GM18907 (cell line): ENCODE measurements at regions not wholly inside any gene's neighbourhood (a gene's known extent, or its start where the extent isn't known, plus 50 kb on each side); places are given as distances from the start of the nearest gene placed in this dataset.
"Not testable (repeated sequence)": the region's sequence is repeated elsewhere in the genome, so short reads cannot be mapped to it uniquely, and the experiment has no call there.

ENCODE experiments used
- ATAC-seq: cut with Tn5 transposase; IDR thresholded peaks from one replicate; pipeline ENCODE4 v1.9.1; 2021; ENCODE audit warnings: mild to moderate bottlenecking, moderate library complexity; ENCODE audit not compliant: unreplicated experiment

- ATAC-seq = no peak
Measured at GRCh38 chr4:151459375-151459774, 50.4 kb downstream of the FHIP1A start.

- no peak for ATAC-seq
Measured at GRCh38 chr4:151460434-151460833, 51.5 kb downstream of the FHIP1A start.

GRCh38 chr4:151462554-151462953, 53.6 kb downstream of the FHIP1A start:
- ATAC-seq = no peak

- ATAC-seq = no peak
Measured at GRCh38 chr4:151468715-151469696, 60.0 kb downstream of the FHIP1A start.

- ATAC-seq = no peak
Measured at GRCh38 chr4:151469970-151470369, 61.0 kb downstream of the FHIP1A start.

GRCh38 chr4:151471728-151472127, 62.8 kb downstream of the FHIP1A start:
- no peak for ATAC-seq

- ATAC-seq = no peak
Measured at GRCh38 chr4:151472297-151472696, 63.3 kb downstream of the FHIP1A start.

- ATAC-seq = no peak
Measured at GRCh38 chr4:151472711-151473110, 63.7 kb downstream of the FHIP1A start.

GRCh38 chr4:151473521-151474097, 64.6 kb downstream of the FHIP1A start:
- no peak for ATAC-seq

- ATAC-seq = no peak
Measured at GRCh38 chr4:151475035-151475714, 66.2 kb downstream of the FHIP1A start.

- no peak for ATAC-seq
Measured at GRCh38 chr4:151481813-151482212, 72.8 kb downstream of the FHIP1A start.

- ATAC-seq = no peak
Measured at GRCh38 chr4:151484396-151485102, 75.6 kb downstream of the FHIP1A start.

- ATAC-seq = no peak
Measured at GRCh38 chr4:151485541-151486131, 76.7 kb downstream of the FHIP1A start.

- ATAC-seq = no peak
Measured at GRCh38 chr4:151486168-151486567, 77.2 kb downstream of the FHIP1A start.

GRCh38 chr4:151488968-151489367, 80.0 kb downstream of the FHIP1A start:
- no peak for ATAC-seq

- no peak for ATAC-seq
Measured at GRCh38 chr4:151489462-151490203, 80.7 kb downstream of the FHIP1A start.

GRCh38 chr4:151495612-151496011, 86.6 kb downstream of the FHIP1A start:
- ATAC-seq = not testable (repeated sequence)

GRCh38 chr4:151511548-151511947, 102.6 kb downstream of the FHIP1A start:
- not testable (repeated sequence) for ATAC-seq

- ATAC-seq = no peak
Measured at GRCh38 chr4:151517896-151518295, 108.9 kb downstream of the FHIP1A start.

- no peak for ATAC-seq
Measured at GRCh38 chr4:151518359-151518758, 109.4 kb downstream of the FHIP1A start.
